Bronchial epithelial cell (primary cell): ENCODE measurements at regions not wholly inside any gene's neighbourhood (a gene's known extent, or its start where the extent isn't known, plus 50 kb on each side); places are given as distances from the start of the nearest gene placed in this dataset.

Source experiments
- DNase-seq: peaks from one replicate; pipeline ENCODE4 v3.0.0-alpha.2; 2010; ENCODE audit warnings: low read depth
- FAIRE-seq: peaks from 2 replicates; lab custom pipeline; 2011; peaks lifted over from hg19 to GRCh38; lab: Jason Lieb, UNC
- H3K27me3 ChIP-seq: 2 replicates; pipeline ENCODE4 v1.5.1; 2011; ENCODE audit warnings: low read length; ENCODE audit not compliant: control insufficient read depth, insufficient read depth
- H3K36me3 ChIP-seq: 2 replicates; pipeline ENCODE4 v1.5.1; 2011; ENCODE audit warnings: low read length; ENCODE audit not compliant: control insufficient read depth, insufficient read depth
- H3K4me3 ChIP-seq: 2 replicates; pipeline ENCODE4 v1.5.1; 2011; ENCODE audit warnings: mild to moderate bottlenecking, low read depth, low read length, control low read depth
- TF ChIP-seq, protein P1 (sequence below): IDR thresholded peaks from 2 replicates; pipeline ENCODE4 v1.5.1; 2011; ENCODE audit warnings: mild to moderate bottlenecking, moderate library complexity, low read length, control low read depth, inconsistent platforms; ENCODE audit not compliant: insufficient read depth, severe bottlenecking

DNA sequence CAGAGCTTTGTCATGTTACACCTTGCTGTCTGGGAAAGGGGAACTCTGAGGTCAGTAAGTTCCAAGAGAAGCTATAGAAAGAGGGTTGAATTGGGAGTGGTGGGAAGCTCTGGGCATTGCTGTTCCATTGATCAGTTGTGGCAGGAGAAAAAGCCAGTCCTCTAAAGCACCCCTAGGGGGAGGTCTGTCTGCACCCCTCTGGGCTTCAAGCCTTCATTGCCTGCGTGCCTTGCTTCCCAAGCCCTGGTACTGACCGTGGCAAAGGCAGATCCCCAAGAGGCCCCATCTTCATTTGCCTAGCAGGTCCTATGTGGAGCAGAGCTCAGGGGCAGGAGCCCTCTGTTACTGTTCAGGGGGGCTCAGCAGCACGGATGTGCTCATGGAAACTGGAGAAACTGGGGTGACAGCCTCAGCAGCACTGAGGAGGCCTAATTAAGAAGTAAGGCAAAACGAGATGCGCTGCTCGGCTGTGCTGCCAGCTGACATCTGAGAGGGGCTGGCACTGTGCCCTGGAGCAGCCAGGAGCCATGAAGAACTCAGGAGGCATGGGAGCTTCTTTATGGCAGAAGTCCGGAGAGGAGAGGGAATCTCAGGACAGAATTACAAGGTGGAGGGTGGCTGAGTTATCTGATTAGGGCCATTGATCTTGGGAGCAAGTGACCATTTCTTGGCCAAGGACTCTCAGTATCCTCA, 270.9 kb downstream of the RPLP1 start:
- DNase-seq (no peak), FAIRE-seq (no peak)
- H3K36me3 ChIP-seq: no peaks in the 10 kb centered on the region
- peaks cover 21% of the 10 kb centered on the region for H3K27me3 ChIP-seq
- TF ChIP-seq, protein P1, sequence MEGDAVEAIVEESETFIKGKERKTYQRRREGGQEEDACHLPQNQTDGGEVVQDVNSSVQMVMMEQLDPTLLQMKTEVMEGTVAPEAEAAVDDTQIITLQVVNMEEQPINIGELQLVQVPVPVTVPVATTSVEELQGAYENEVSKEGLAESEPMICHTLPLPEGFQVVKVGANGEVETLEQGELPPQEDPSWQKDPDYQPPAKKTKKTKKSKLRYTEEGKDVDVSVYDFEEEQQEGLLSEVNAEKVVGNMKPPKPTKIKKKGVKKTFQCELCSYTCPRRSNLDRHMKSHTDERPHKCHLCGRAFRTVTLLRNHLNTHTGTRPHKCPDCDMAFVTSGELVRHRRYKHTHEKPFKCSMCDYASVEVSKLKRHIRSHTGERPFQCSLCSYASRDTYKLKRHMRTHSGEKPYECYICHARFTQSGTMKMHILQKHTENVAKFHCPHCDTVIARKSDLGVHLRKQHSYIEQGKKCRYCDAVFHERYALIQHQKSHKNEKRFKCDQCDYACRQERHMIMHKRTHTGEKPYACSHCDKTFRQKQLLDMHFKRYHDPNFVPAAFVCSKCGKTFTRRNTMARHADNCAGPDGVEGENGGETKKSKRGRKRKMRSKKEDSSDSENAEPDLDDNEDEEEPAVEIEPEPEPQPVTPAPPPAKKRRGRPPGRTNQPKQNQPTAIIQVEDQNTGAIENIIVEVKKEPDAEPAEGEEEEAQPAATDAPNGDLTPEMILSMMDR: no peak
- no peak overlapping the region for H3K4me3 ChIP-seq

DNA sequence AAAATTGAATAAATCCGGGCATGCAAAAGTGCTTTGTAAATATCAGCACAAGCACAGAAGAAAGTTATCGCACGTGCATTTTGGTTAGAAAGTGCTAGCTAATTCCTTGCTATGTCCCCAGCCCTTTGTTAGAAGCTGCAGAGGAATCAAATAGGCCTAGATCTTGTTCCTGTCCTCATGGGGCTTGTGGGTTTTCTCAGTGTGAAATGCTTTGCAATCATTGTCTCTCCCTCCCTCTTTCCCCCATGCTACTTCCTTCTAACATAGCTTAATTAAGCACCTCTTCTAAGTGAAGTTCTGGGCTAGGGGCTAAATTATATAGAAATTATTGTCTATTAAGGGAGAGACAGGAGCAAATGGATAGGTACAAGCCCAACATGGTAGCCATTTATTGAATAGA, 271.7 kb downstream of the RPLP1 start:
- no peak overlapping the region for H3K4me3 ChIP-seq
- no peak for DNase-seq
- FAIRE-seq: no peak
- TF ChIP-seq, protein P1: no peak
- peaks cover 21% of the 10 kb centered on the region for H3K27me3 ChIP-seq
- H3K36me3 ChIP-seq: no peaks in the 10 kb centered on the region

- DNase-seq (no peak), FAIRE-seq (no peak)
- no peak overlapping the region for H3K4me3 ChIP-seq
- TF ChIP-seq, protein P1: no peak
- no peaks in the 10 kb centered on the region for H3K36me3 ChIP-seq
- peaks cover 20% of the 10 kb centered on the region for H3K27me3 ChIP-seq
Measured at GRCh38 chr15:69725275-69725674, 272.7 kb downstream of the RPLP1 start.

DNA sequence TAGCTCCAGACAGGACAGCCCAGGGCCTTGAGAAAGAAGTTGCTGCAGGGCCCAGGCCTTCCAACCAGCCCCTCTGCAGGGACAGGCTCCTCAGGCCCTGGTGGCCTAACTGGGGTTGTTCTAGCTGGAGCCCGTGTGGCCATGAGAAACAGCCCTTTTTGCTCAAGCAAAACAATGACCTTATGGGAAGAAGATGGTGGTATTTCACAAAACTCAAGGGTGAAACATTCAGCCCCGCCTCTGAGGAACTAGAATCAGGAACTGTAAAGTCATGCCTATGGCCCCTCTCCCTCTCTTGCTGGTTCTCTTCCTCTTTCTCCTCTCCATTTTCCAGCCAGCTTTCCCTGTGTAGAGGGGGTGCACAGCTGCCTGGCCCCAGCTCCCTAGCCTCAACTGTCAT, 273.3 kb downstream of the RPLP1 start:
- no peak for FAIRE-seq
- TF ChIP-seq, protein P1: no peak

GRCh38 chr15:69727121-69727924, 274.7 kb downstream of the RPLP1 start:
- FAIRE-seq: no peak
- peaks cover 17% of the 10 kb centered on the region for H3K27me3 ChIP-seq
- no peak for DNase-seq
- no peak overlapping the region for H3K4me3 ChIP-seq
- H3K36me3 ChIP-seq: no peaks in the 10 kb centered on the region
- TF ChIP-seq, protein P1: no peak

More for the DNA sequence above, 273.3 kb downstream of the RPLP1 start:
- H3K36me3 ChIP-seq: no peaks in the 10 kb centered on the region
- peaks cover 16% of the 10 kb centered on the region for H3K27me3 ChIP-seq
- no peak for DNase-seq
- no peak overlapping the region for H3K4me3 ChIP-seq
